DMS114 treated with DMSO at 0.1 percent for 48 hours (cell line): ENCODE measurements at regions not wholly inside any gene's neighbourhood (a gene's known extent, or its start where the extent isn't known, plus 50 kb on each side); places are given as distances from the start of the nearest gene placed in this dataset.

Experiments used
- DNase-seq: peaks from one replicate; lab custom pipeline; 2025; ENCODE audit not compliant: unreplicated experiment; lab: John Stamatoyannopoulos, UW

GRCh38 chr18:33870059-33870458 lies 292.0 kb downstream of the ASXL3 start:
- no peak for DNase-seq

DNA sequence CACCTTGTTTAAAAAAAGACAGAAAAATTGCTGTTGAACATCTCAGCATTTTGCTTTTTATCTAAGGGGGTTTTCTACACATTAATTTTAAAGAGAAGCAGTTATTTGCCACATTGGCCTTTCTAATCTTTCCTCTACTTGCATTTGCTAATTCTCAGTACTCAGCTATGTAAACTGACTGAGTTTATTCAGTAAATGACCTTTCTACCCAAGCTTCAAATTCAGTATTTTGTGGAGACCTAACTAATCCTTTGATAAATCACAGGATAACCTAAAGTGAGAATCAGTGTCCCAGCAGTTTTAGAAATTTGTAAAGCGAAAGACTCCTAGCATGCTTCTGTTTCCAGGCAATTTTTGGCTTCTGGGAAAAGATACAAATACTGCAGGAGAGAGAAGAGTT lies 288.4 kb downstream of the ASXL3 start:
- no peak for DNase-seq

DNA sequence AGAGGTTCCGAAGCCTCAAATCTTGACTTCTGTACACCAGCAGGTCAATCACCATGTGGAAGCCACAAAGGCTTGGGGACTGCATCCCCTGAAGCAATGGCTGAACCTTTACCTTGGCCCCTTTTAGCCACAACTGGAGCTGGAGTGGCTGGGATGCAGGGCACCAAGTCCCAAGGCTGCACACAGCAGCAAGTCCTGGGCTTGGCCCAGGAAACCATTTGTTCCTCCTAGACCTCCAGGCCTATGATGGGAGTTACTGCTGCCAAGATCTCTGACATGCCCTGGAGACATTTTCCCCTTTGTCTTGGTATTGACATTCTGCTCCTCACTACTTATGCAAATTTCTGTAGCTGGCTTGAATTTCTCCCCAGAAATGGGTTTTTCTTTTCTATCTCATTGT lies 285.9 kb downstream of the ASXL3 start:
- no peak for DNase-seq

DNA sequence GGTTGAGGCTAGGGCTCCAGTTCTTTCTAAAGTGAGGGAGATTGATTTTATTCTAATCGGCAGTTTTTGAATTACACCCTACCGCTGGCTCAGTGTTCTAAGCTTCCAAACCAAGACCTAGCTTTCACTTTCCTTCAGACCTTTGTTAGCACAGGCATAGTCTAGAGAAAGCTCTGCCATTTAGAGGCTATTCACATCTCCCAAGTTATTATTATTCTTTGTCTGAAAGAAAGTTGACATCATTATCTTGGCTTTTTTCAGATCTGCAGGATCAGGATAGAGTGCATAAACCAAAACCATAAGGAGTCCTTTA lies 276.8 kb downstream of the ASXL3 start:
- no peak for DNase-seq

DNA sequence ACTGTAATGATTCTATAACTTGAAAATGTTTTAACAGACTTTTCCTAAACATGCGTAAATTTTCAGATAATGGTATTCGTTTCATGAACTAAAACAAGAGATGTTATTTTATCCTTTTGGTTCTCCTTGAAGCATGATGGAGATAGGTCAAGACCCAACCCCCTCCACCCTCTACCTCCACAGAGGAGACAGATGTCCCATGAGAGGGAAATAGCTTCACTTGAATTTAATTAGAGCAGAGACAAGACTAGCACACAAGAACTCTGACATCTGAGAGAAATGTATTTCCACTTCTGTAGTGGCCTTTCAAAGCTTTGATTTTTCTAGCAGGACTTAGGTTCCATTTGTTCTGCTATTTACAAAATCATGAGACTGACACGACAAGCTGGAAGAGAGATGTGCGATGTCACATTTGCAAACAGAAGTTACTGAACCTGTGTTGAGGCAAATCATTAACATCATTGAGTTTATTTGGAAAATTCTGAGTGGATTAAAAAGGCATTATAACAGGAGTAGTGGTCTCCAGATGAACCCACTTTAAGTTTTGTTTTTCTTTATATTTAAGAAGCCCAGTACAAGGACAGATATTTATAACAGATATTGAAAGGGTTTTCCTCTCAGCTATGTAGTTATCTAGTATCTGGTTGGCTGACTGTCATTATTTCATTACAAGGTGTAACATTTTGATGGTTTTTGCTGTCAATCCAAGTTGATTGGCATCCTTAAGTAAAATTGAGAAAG lies 276.2 kb downstream of the ASXL3 start:
- DNase-seq, result no peak

GRCh38 chr18:33853187-33853586 lies 275.2 kb downstream of the ASXL3 start:
- no peak for DNase-seq

GRCh38 chr18:33851546-33852078 lies 273.6 kb downstream of the ASXL3 start:
- DNase-seq, result no peak

- DNase-seq, result no peak
Measured at GRCh38 chr18:33849731-33850130, 271.7 kb downstream of the ASXL3 start.

- DNase-seq, result no peak
Measured at GRCh38 chr18:33844232-33844631, 266.2 kb downstream of the ASXL3 start.

- no peak for DNase-seq
Measured at GRCh38 chr18:33841221-33841967, 263.4 kb downstream of the ASXL3 start.

GRCh38 chr18:33840212-33840593 lies 262.2 kb downstream of the ASXL3 start:
- no peak for DNase-seq

GRCh38 chr18:33839452-33840211 lies 261.6 kb downstream of the ASXL3 start:
- DNase-seq, result peak; percentile 4

- DNase-seq, result no peak
Measured at GRCh38 chr18:33838054-33838453, 260.0 kb downstream of the ASXL3 start.

DNA sequence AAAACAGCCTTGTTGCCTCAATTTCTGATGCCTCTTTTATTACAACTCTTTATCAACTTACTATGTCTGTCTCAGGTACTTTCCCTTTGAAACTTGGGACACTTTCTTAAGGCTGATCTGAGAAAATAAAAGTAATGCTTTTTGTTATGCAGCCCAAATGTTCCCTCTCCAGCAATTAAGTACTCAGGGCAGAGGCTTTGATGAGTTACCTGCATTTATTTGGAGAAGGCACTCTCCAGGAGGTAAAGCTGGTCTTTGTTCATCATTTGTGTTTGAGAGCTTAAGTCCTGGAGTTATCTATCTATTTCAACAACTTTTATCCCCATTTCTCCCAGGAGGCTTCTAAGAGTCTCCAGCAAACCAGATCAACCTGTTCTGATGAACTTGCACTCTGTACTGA lies 259.2 kb downstream of the ASXL3 start:
- DNase-seq, result no peak

DNA sequence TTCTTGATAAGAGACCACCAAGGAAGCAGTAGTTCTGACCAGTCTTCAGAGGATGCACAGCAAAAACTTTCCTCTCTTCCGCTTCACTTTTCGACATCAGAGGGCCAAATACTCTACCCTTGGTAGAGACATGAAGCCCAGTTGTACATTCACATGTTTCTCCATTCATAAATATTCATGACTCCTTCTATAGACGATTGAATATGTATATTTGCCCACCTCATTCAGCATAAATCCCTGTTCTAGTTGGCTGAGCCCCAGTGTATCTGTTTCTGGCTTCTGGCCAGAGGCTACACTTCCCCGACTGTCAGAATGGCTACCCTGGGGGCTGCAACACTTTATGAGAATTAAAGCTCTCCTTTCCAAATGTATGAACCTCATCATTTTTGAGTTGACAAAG lies 258.5 kb downstream of the ASXL3 start:
- DNase-seq, result no peak

- DNase-seq, result no peak
Measured at GRCh38 chr18:33835419-33835818, 257.4 kb downstream of the ASXL3 start.

- no peak for DNase-seq
Measured at GRCh38 chr18:33833842-33834241, 255.8 kb downstream of the ASXL3 start.

GRCh38 chr18:33831424-33831823 lies 253.4 kb downstream of the ASXL3 start:
- no peak for DNase-seq

- DNase-seq, result no peak
Measured at GRCh38 chr18:33830213-33830612, 252.2 kb downstream of the ASXL3 start.

- no peak for DNase-seq
Measured at GRCh38 chr18:33828949-33829348, 250.9 kb downstream of the ASXL3 start.

- DNase-seq, result no peak
Measured at GRCh38 chr18:33826151-33826550, 248.1 kb downstream of the ASXL3 start.

DNA sequence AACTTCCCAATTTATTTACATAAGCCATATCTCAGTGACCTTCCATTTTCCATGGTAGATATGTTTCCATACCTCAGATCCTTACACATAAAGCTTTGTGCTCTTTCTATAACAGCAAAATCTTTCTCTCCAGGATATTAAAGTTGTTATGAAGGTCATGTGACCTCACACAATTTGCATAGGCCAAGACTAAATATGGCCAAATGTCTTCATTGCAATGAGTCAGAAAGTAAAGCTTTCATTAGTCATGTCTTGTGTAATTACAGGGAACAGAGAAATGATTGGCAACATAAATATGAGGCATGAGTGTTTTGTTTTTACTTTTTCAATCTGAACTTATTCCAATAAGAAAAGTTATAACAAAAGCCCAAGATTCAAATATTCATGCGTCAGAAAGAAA lies 243.5 kb downstream of the ASXL3 start:
- no peak for DNase-seq
